HG02798 (cell line): ENCODE measurements at regions not wholly inside any gene's neighbourhood (a gene's known extent, or its start where the extent isn't known, plus 50 kb on each side); places are given as distances from the start of the nearest gene placed in this dataset.

ENCODE experiments used
- ATAC-seq: cut with Tn5 transposase; IDR thresholded peaks from one replicate; pipeline ENCODE4 v1.9.1; 2021; ENCODE audit warnings: mild to moderate bottlenecking; ENCODE audit not compliant: unreplicated experiment, poor library complexity

GRCh38 chr1:170863621-170864020 lies 71.7 kb upstream of the MROH9 start:
- no peak for ATAC-seq

GRCh38 chr1:170864238-170864637 lies 71.1 kb upstream of the MROH9 start:
- no peak for ATAC-seq

GRCh38 chr1:170864876-170865538 lies 70.3 kb upstream of the MROH9 start:
- ATAC-seq, result no peak

GRCh38 chr1:170866646-170867045 lies 68.7 kb upstream of the MROH9 start:
- no peak for ATAC-seq

- ATAC-seq, result no peak
Measured at GRCh38 chr1:170871868-170872267, 63.5 kb upstream of the MROH9 start.

GRCh38 chr1:170872663-170873062 lies 62.7 kb upstream of the MROH9 start:
- peak; percentile 61 for ATAC-seq

- ATAC-seq, result no peak
Measured at GRCh38 chr1:170874671-170875070, 60.7 kb upstream of the MROH9 start.

GRCh38 chr1:170881268-170882265 lies 53.8 kb upstream of the MROH9 start:
- no peak for ATAC-seq
